A549 (cell line): ENCODE measurements at regions not wholly inside any gene's neighbourhood (a gene's known extent, or its start where the extent isn't known, plus 50 kb on each side); places are given as distances from the start of the nearest gene placed in this dataset.

Source experiments
- ATAC-seq, 2 experiments: fragments of 200-7000 bp in 1 of 2; fragments of >200 bp in 1 of 2; cut with Nextera tagmentation in 1 of 2; cut with Tn5 transposase in 1 of 2; 3 replicates each; pipeline versions ENCODE4 v1.8.0 to v1.9.1; 2018 to 2020; ENCODE audit warnings: mild to moderate bottlenecking in 1 of 2, moderate library complexity in 1 of 2
- CTCF ChIA-PET: fragments of 300-600 bp; sonication (Branson Sonifier 250); formaldehyde crosslinking; extraction: SDS; loops from one replicate; lab custom pipeline; 2021; ENCODE audit warnings: antibody characterized with exemption, inconsistent platforms; lab: Yijun Ruan, JAX
- POLR2A ChIA-PET: fragments of 350-600 bp; formaldehyde crosslinking; extraction: SDS; loops from one replicate; lab custom pipeline; 2021; ENCODE audit warnings: antibody characterized with exemption, inconsistent platforms; lab: Yijun Ruan, JAX
- DNase-seq, 2 experiments: peaks; one replicate each; pipeline versions ENCODE4 v3.0.0 to v3.0.0-alpha.2; 2011 to 2016; ENCODE audit warnings: low read depth in 1 of 2, low spot score in 1 of 2
- FAIRE-seq: peaks from 2 replicates; lab custom pipeline; 2011; peaks lifted over from hg19 to GRCh38; lab: Jason Lieb, UNC
- H3K27ac ChIP-seq, 2 experiments: fragments of >200 bp; sonication (Bioruptor Twin); formaldehyde crosslinking; 3 replicates each; pipeline ENCODE4 v1.5.1; 2016 to 2017
- H3K4me1 ChIP-seq: fragments of >200 bp; sonication (Bioruptor Twin); formaldehyde crosslinking; 3 replicates; pipeline ENCODE4 v1.6.1; 2016
- H3K4me2 ChIP-seq: fragments of >200 bp; sonication (Bioruptor Twin); formaldehyde crosslinking; 3 replicates; pipeline ENCODE4 v1.6.1; 2016
- H3K4me3 ChIP-seq: fragments of >200 bp; sonication (Bioruptor Twin); formaldehyde crosslinking; 3 replicates; pipeline ENCODE4 v1.5.1; 2016
- H3K9me3 ChIP-seq: fragments of >200 bp; sonication (Bioruptor Twin); formaldehyde crosslinking; 3 replicates; pipeline ENCODE4 v1.6.1; 2016
- CBX2 ChIP-seq: fragments of 200-600 bp; sonication (generic); IDR thresholded peaks from 2 replicates; pipeline ENCODE4 v1.6.1; 2016; ENCODE audit warnings: low read depth, mild to moderate bottlenecking, borderline replicate concordance
- CEBPB ChIP-seq, 2 experiments: fragments of >200 bp in 1 of 2; sonication (Bioruptor Twin) in 1 of 2; formaldehyde crosslinking in 1 of 2; IDR thresholded peaks; 2 replicates each; pipeline ENCODE4 v1.6.1; 2012 to 2016
- EHMT2 ChIP-seq: fragments of 200-600 bp; sonication (generic); IDR thresholded peaks from 2 replicates; pipeline ENCODE4 v1.6.1; 2016; ENCODE audit warnings: antibody characterized with exemption, low read depth, mild to moderate bottlenecking, moderate library complexity
- ESRRA ChIP-seq: fragments of 150-350 bp; IDR thresholded peaks from 2 replicates; pipeline ENCODE4 v1.6.1; 2014; ENCODE audit warnings: mild to moderate bottlenecking, low read length, borderline replicate concordance
- FOSB ChIP-seq: fragments of 250-450 bp; sonication (Bioruptor Pico); IDR thresholded peaks from 2 replicates; pipeline ENCODE4 v1.5.0; 2020; ENCODE audit warnings: mild to moderate bottlenecking, moderate library complexity
- FOSL2 ChIP-seq, 2 experiments: fragments of 450-650 bp in 1 of 2; fragments of >200 bp in 1 of 2; sonication (Bioruptor Twin) in 1 of 2; formaldehyde crosslinking; IDR thresholded peaks; 2 replicates each; pipeline versions ENCODE4 v1.5.0 to v1.6.1; 2016 to 2020; ENCODE audit warnings: mild to moderate bottlenecking in 1 of 2, moderate library complexity in 1 of 2
- HOXA7 ChIP-seq: fragments of 250-450 bp; sonication (Bioruptor Pico); IDR thresholded peaks from 2 replicates; pipeline ENCODE4 v1.5.0; 2020; ENCODE audit warnings: mild to moderate bottlenecking, moderate library complexity
- HOXB5 ChIP-seq: fragments of 250-450 bp; sonication (Bioruptor Pico); IDR thresholded peaks from 2 replicates; pipeline ENCODE4 v1.5.0; 2020; ENCODE audit warnings: mild to moderate bottlenecking, moderate library complexity
- JUN ChIP-seq, 2 experiments: fragments of >200 bp; sonication (Bioruptor Twin); formaldehyde crosslinking; IDR thresholded peaks; 2 replicates in 1 of 2; 3 replicates in 1 of 2; pipeline ENCODE4 v1.6.1; 2016 to 2017
- JUNB ChIP-seq: fragments of >200 bp; sonication (Bioruptor Twin); formaldehyde crosslinking; IDR thresholded peaks from 2 replicates; pipeline ENCODE4 v1.6.1; 2016
- MAFK ChIP-seq: fragments of 450-650 bp; IDR thresholded peaks from 2 replicates; pipeline ENCODE4 v1.6.1; 2014; ENCODE audit not compliant: partially characterized antibody
- RAD21 ChIP-seq, 2 experiments: fragments of >200 bp in 1 of 2; sonication (Bioruptor Twin) in 1 of 2; formaldehyde crosslinking in 1 of 2; IDR thresholded peaks in 1 of 2; conservative IDR thresholded peaks in 1 of 2; 2 replicates in 1 of 2; 3 replicates in 1 of 2; pipeline ENCODE4 v1.6.1; 2012 to 2018; ENCODE audit warnings: inconsistent platforms in 1 of 2
- RCOR1 ChIP-seq: fragments of 150-350 bp; IDR thresholded peaks from 2 replicates; pipeline ENCODE4 v1.6.1; 2014; ENCODE audit warnings: antibody characterized with exemption, low read length, low read depth
- SMC3 ChIP-seq: fragments of >200 bp; sonication (Bioruptor Twin); formaldehyde crosslinking; IDR thresholded peaks from 3 replicates; pipeline ENCODE4 v1.6.1; 2018; ENCODE audit warnings: inconsistent platforms
- TP53 ChIP-seq: fragments of 250-450 bp; sonication (Bioruptor Pico); IDR thresholded peaks from 2 replicates; pipeline ENCODE4 v1.5.0; 2021; ENCODE audit warnings: mild to moderate bottlenecking, moderate library complexity
- ZNF302 ChIP-seq: fragments of 250-450 bp; sonication (Bioruptor Pico); IDR thresholded peaks from 2 replicates; pipeline ENCODE4 v1.9.0; 2021; ENCODE audit warnings: inconsistent platforms, mild to moderate bottlenecking, moderate library complexity
- WGBS: methylation state at CpG from one replicate; pipeline ENCODE4 v1.1.6; 2017; ENCODE audit errors: missing lambda C conversion rate; 5-methylcytosine and 5-hydroxymethylcytosine counted together
- TF ChIP-seq, protein P1 (sequence below): IDR thresholded peaks from 2 replicates; pipeline ENCODE4 v1.6.1; 2012
- TF ChIP-seq, protein P2 (sequence below): fragments of >200 bp; sonication (Bioruptor Twin); formaldehyde crosslinking; IDR thresholded peaks from 2 replicates; pipeline ENCODE4 v1.6.1; 2016
- TF ChIP-seq, protein P3 (sequence below): fragments of 250-450 bp; sonication (Bioruptor Pico); IDR thresholded peaks from 2 replicates; pipeline ENCODE4 v1.5.0; 2020; ENCODE audit warnings: low read depth, mild to moderate bottlenecking, moderate library complexity
- TF ChIP-seq, protein P4 (sequence below): IDR thresholded peaks from 2 replicates; pipeline ENCODE4 v1.6.1; 2012; ENCODE audit warnings: low read depth, borderline replicate concordance
- TF ChIP-seq, protein P5 (sequence below): fragments of 450-650 bp; IDR thresholded peaks from 2 replicates; pipeline ENCODE4 v1.6.1; 2014; ENCODE audit warnings: antibody characterized with exemption

DNA sequence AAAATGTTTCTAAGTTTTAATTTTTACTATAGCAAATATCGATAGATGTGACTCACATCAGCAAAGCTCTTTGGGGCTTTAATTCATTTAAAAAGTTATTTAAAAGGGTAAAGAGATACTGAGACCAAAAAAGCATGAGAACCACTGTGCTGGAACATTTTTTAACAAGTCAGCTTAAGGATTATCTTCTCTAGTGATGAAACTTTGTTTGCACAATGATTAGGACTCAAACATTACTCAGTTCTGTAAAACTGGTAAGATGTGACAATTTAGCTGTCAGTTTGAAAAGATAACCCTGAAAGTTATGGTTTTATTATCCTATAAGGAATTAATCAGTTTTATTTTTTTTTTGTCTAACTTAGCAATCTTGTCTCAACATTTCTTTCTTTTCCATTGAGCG lies 301.4 kb downstream of the TSN start:
- no peak for DNase-seq
- Histone ChIP-seq H3K4me1 (no peaks in the 10 kb centered on the region), H3K9me3 (no peaks in the 10 kb centered on the region)
- ATAC-seq = no peak
- no peak for FAIRE-seq
- CTCF ChIA-PET = no interaction called here
- TF ChIP-seq HOXA7 (CRISPR knock-in tag) = no peak
- no peak for TF ChIP-seq TP53 (CRISPR knock-in tag)
- TF ChIP-seq, protein P1, sequence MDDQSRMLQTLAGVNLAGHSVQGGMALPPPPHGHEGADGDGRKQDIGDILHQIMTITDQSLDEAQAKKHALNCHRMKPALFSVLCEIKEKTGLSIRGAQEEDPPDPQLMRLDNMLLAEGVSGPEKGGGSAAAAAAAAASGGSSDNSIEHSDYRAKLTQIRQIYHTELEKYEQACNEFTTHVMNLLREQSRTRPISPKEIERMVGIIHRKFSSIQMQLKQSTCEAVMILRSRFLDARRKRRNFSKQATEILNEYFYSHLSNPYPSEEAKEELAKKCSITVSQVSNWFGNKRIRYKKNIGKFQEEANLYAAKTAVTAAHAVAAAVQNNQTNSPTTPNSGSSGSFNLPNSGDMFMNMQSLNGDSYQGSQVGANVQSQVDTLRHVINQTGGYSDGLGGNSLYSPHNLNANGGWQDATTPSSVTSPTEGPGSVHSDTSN = no peak
- no peak for TF ChIP-seq SMC3
- TF ChIP-seq RCOR1 = no peak
- no peak for TF ChIP-seq MAFK
- TF ChIP-seq JUN (IDR thresholded peaks at IDR 0.05) = no peak
- TF ChIP-seq, protein P2, sequence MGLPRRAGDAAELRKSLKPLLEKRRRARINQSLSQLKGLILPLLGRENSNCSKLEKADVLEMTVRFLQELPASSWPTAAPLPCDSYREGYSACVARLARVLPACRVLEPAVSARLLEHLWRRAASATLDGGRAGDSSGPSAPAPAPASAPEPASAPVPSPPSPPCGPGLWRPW = no peak
- no peak for TF ChIP-seq FOSL2 (IDR thresholded peaks at IDR 0.05)
- TF ChIP-seq FOSL2 (CRISPR knock-in tag; IDR thresholded peaks at IDR 0.05) = no peak
- no peak for TF ChIP-seq FOSB (CRISPR knock-in tag)
- no peak for TF ChIP-seq EHMT2
- no peak for TF ChIP-seq CBX2
- no peak for TF ChIP-seq JUNB
- no peak for TF ChIP-seq RAD21 (conservative IDR thresholded peaks at IDR 0.05 in 1 of 2, IDR thresholded peaks at IDR 0.05 in 1 of 2)
- TF ChIP-seq, all 56 proteins: peak for 0
- H3K4me3 ChIP-seq = no peak overlapping the region
- POLR2A ChIA-PET = no interaction called here
- H3K27ac ChIP-seq = no peak overlapping the region
- WGBS = 32% methylated on average over 2 of the region's 2 CpGs
- H3K4me2 ChIP-seq = no peak overlapping the region

DNA sequence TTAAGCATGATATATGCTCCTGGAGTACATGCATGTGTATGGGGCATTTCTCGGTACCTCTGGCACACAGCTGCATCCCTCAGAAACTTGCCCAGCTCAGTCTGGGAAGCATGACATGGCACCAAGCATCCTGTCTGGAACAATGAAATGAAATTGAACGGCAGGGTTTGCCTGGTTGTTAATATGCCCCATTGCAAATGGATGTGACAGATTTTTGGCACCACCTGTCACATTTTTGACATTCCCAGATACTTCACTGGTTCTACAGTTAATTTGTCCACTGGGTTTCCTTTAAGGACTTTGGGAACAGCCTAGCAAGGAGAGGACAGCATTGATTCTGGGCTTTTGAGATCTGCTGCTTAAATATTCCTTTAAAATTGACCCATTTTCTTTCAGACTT lies 305.8 kb downstream of the TSN start:
- 31% methylated on average over 2 of the region's 2 CpGs for WGBS
- no peak for DNase-seq
- Histone ChIP-seq H3K4me2 (no peak overlapping the region), H3K27ac (no peak overlapping the region), H3K4me3 (no peak overlapping the region)
- no peak for FAIRE-seq
- ATAC-seq = no peak
- TF ChIP-seq, protein P3, sequence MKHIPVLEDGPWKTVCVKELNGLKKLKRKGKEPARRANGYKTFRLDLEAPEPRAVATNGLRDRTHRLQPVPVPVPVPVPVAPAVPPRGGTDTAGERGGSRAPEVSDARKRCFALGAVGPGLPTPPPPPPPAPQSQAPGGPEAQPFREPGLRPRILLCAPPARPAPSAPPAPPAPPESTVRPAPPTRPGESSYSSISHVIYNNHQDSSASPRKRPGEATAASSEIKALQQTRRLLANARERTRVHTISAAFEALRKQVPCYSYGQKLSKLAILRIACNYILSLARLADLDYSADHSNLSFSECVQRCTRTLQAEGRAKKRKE = no peak
- TF ChIP-seq MAFK (no peak), EHMT2 (no peak), ESRRA (no peak), ZNF302 (CRISPR knock-in tag) (no peak)
- TF ChIP-seq, protein P4, sequence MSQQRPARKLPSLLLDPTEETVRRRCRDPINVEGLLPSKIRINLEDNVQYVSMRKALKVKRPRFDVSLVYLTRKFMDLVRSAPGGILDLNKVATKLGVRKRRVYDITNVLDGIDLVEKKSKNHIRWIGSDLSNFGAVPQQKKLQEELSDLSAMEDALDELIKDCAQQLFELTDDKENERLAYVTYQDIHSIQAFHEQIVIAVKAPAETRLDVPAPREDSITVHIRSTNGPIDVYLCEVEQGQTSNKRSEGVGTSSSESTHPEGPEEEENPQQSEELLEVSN = no peak
- TF ChIP-seq, all 56 proteins: peak for 0
- POLR2A ChIA-PET = no interaction called here
- no peaks in the 10 kb centered on the region for H3K9me3 ChIP-seq
- H3K4me1 ChIP-seq = no peaks in the 10 kb centered on the region
- CTCF ChIA-PET = no interaction called here

DNA sequence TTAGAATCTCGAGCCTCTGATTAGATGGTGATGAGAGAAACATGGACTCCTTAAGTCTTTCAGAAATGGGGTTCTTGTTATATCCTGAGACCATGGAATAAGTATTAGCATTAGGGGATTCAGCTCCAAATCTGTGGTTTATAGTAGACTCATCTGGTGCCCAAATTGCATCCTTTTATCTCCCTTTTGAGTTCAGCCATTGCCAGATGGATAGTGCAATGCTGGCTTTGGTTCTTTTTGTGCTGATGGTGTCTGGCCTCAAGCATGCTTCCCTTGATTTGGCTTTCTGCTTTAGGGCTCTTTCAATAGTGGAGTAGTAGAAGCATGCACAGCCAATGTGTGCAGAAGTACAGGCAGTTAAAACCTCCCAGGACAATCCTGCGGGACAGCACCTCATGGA lies 306.4 kb downstream of the TSN start:
- no peak for FAIRE-seq
- TF ChIP-seq, protein P5, sequence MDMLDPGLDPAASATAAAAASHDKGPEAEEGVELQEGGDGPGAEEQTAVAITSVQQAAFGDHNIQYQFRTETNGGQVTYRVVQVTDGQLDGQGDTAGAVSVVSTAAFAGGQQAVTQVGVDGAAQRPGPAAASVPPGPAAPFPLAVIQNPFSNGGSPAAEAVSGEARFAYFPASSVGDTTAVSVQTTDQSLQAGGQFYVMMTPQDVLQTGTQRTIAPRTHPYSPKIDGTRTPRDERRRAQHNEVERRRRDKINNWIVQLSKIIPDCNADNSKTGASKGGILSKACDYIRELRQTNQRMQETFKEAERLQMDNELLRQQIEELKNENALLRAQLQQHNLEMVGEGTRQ = no peak
- TF ChIP-seq ZNF302 (CRISPR knock-in tag) (no peak), CEBPB (IDR thresholded peaks at IDR 0.05) (no peak), HOXB5 (CRISPR knock-in tag) (no peak), JUNB (no peak), FOSL2 (IDR thresholded peaks at IDR 0.05) (no peak), FOSL2 (CRISPR knock-in tag; IDR thresholded peaks at IDR 0.05) (no peak), FOSB (CRISPR knock-in tag) (no peak)
- POLR2A ChIA-PET = no interaction called here
- CTCF ChIA-PET = no interaction called here
- DNase-seq = no peak
- 2% methylated on average over 2 of the region's 2 CpGs for WGBS
- Histone ChIP-seq H3K9me3 (no peaks in the 10 kb centered on the region), H3K4me3 (no peak overlapping the region), H3K4me2 (no peak overlapping the region), H3K4me1 (no peaks in the 10 kb centered on the region), H3K27ac (no peak overlapping the region)
- ATAC-seq = no peak
